ENCODE measurements at regions not wholly inside any gene's neighbourhood (a gene's known extent, or its start where the extent isn't known, plus 50 kb on each side); places are given as distances from the start of the nearest gene placed in this dataset.
"Not testable (repeated sequence)": the region's sequence is repeated elsewhere in the genome, so short reads cannot be mapped to it uniquely, and the experiment has no call there.

- Histone ChIP-seq H3K4me3 (ENCODE audit: low read depth in 1 of 3, low read length in 3 of 3) (no peak overlapping the region), H3K9me3 (ENCODE audit: control insufficient read depth in 4 of 4, low read length in 3 of 4) (no peaks in the 10 kb centered on the region), H3K4me1 (ENCODE audit: control insufficient read depth in 4 of 4, insufficient read depth in 4 of 4, low read length in 3 of 4) (no peaks in the 10 kb centered on the region), H3K36me3 (ENCODE audit: control insufficient read depth in 4 of 4, insufficient read depth in 3 of 4, low read depth in 1 of 4, low read length in 3 of 4) (no peaks in the 10 kb centered on the region), H3K27ac (ENCODE audit: low read depth in 1 of 2, low read length in 2 of 2) (no peak overlapping the region), H3K9ac (ENCODE audit: low read depth in 1 of 2, low read length in 2 of 2) (no peak overlapping the region), H3K27me3 (ENCODE audit: control insufficient read depth in 4 of 4, insufficient read depth in 4 of 4, low read length in 3 of 4) (no peaks in the 10 kb centered on the region)
- TF ChIP-seq HNF4A (conservative IDR thresholded peaks at IDR 0.05): no peak
- no peak for TF ChIP-seq SP1 (IDR thresholded peaks at IDR 0.05)
- TF ChIP-seq GABPA (IDR thresholded peaks at IDR 0.05 in 1 of 2, conservative IDR thresholded peaks at IDR 0.05 in 1 of 2): no peak
- WGBS: 73% methylated on average over 4 of the region's 4 CpGs
- DNase-seq (ENCODE audit: low spot score): no peak
Measured at GRCh38 chr18:14285053-14285452, 152.8 kb upstream of the ZNF519 start.

- 68% methylated on average over 1 of the region's 1 CpG for WGBS
Measured at GRCh38 chr18:14275391-14275790, 143.2 kb upstream of the ZNF519 start.

GRCh38 chr18:14265637-14266410 is 133.6 kb upstream of the ZNF519 start:
- H3K9ac ChIP-seq (ENCODE audit: low read depth in 1 of 2, low read length in 2 of 2); H3K4me3 ChIP-seq (ENCODE audit: low read depth in 1 of 3, low read length in 3 of 3); H3K27me3 ChIP-seq (ENCODE audit: control insufficient read depth in 4 of 4, insufficient read depth in 4 of 4, low read length in 3 of 4); DNase-seq (ENCODE audit: low spot score); H3K9me3 ChIP-seq (ENCODE audit: control insufficient read depth in 4 of 4, low read length in 3 of 4); H3K4me1 ChIP-seq (ENCODE audit: control insufficient read depth in 4 of 4, insufficient read depth in 4 of 4, low read length in 3 of 4); H3K27ac ChIP-seq (ENCODE audit: low read depth in 1 of 2, low read length in 2 of 2); H3K36me3 ChIP-seq (ENCODE audit: control insufficient read depth in 4 of 4, insufficient read depth in 3 of 4, low read depth in 1 of 4, low read length in 3 of 4): not testable (repeated sequence)
- WGBS: 58% methylated on average over 6 of the region's 6 CpGs

More at GRCh38 chr18:14275391-14275790, 143.2 kb upstream of the ZNF519 start:
- H3K4me1 ChIP-seq (ENCODE audit: control insufficient read depth in 4 of 4, insufficient read depth in 4 of 4, low read length in 3 of 4); H3K9ac ChIP-seq (ENCODE audit: low read depth in 1 of 2, low read length in 2 of 2); DNase-seq (ENCODE audit: low spot score); H3K27ac ChIP-seq (ENCODE audit: low read depth in 1 of 2, low read length in 2 of 2); H3K4me3 ChIP-seq (ENCODE audit: low read depth in 1 of 3, low read length in 3 of 3); H3K36me3 ChIP-seq (ENCODE audit: control insufficient read depth in 4 of 4, insufficient read depth in 3 of 4, low read depth in 1 of 4, low read length in 3 of 4); H3K27me3 ChIP-seq (ENCODE audit: control insufficient read depth in 4 of 4, insufficient read depth in 4 of 4, low read length in 3 of 4); H3K9me3 ChIP-seq (ENCODE audit: control insufficient read depth in 4 of 4, low read length in 3 of 4): not testable (repeated sequence)

GRCh38 chr18:14262786-14263185 is 130.6 kb upstream of the ZNF519 start:
- H3K27me3 ChIP-seq (ENCODE audit: control insufficient read depth in 4 of 4, insufficient read depth in 4 of 4, low read length in 3 of 4); H3K27ac ChIP-seq (ENCODE audit: low read depth in 1 of 2, low read length in 2 of 2); H3K36me3 ChIP-seq (ENCODE audit: control insufficient read depth in 4 of 4, insufficient read depth in 3 of 4, low read depth in 1 of 4, low read length in 3 of 4); H3K9me3 ChIP-seq (ENCODE audit: control insufficient read depth in 4 of 4, low read length in 3 of 4); H3K9ac ChIP-seq (ENCODE audit: low read depth in 1 of 2, low read length in 2 of 2); H3K4me3 ChIP-seq (ENCODE audit: low read depth in 1 of 3, low read length in 3 of 3); DNase-seq (ENCODE audit: low spot score); H3K4me1 ChIP-seq (ENCODE audit: control insufficient read depth in 4 of 4, insufficient read depth in 4 of 4, low read length in 3 of 4): not testable (repeated sequence)
- WGBS: 86% methylated on average over 3 of the region's 3 CpGs

GRCh38 chr18:14250084-14250677 is 117.9 kb upstream of the ZNF519 start:
- 86% methylated on average over 5 of the region's 5 CpGs for WGBS
- H3K9me3 ChIP-seq (ENCODE audit: control insufficient read depth in 4 of 4, low read length in 3 of 4); H3K9ac ChIP-seq (ENCODE audit: low read depth in 1 of 2, low read length in 2 of 2); H3K4me3 ChIP-seq (ENCODE audit: low read depth in 1 of 3, low read length in 3 of 3); DNase-seq (ENCODE audit: low spot score); H3K4me1 ChIP-seq (ENCODE audit: control insufficient read depth in 4 of 4, insufficient read depth in 4 of 4, low read length in 3 of 4); H3K36me3 ChIP-seq (ENCODE audit: control insufficient read depth in 4 of 4, insufficient read depth in 3 of 4, low read depth in 1 of 4, low read length in 3 of 4); H3K27me3 ChIP-seq (ENCODE audit: control insufficient read depth in 4 of 4, insufficient read depth in 4 of 4, low read length in 3 of 4); H3K27ac ChIP-seq (ENCODE audit: low read depth in 1 of 2, low read length in 2 of 2): not testable (repeated sequence)

- WGBS: 86% methylated on average over 1 of the region's 1 CpG
- H3K4me1 ChIP-seq (ENCODE audit: control insufficient read depth in 4 of 4, insufficient read depth in 4 of 4, low read length in 3 of 4); H3K9ac ChIP-seq (ENCODE audit: low read depth in 1 of 2, low read length in 2 of 2); H3K9me3 ChIP-seq (ENCODE audit: control insufficient read depth in 4 of 4, low read length in 3 of 4); H3K4me3 ChIP-seq (ENCODE audit: low read depth in 1 of 3, low read length in 3 of 3); H3K27me3 ChIP-seq (ENCODE audit: control insufficient read depth in 4 of 4, insufficient read depth in 4 of 4, low read length in 3 of 4); DNase-seq (ENCODE audit: low spot score); H3K36me3 ChIP-seq (ENCODE audit: control insufficient read depth in 4 of 4, insufficient read depth in 3 of 4, low read depth in 1 of 4, low read length in 3 of 4); H3K27ac ChIP-seq (ENCODE audit: low read depth in 1 of 2, low read length in 2 of 2): not testable (repeated sequence)
Measured at GRCh38 chr18:14239224-14239623, 107.0 kb upstream of the ZNF519 start.

- 78% methylated on average over 3 of the region's 3 CpGs for WGBS
- not testable (repeated sequence) for H3K4me3 ChIP-seq (ENCODE audit: low read depth in 1 of 3, low read length in 3 of 3); H3K27me3 ChIP-seq (ENCODE audit: control insufficient read depth in 4 of 4, insufficient read depth in 4 of 4, low read length in 3 of 4); H3K36me3 ChIP-seq (ENCODE audit: control insufficient read depth in 4 of 4, insufficient read depth in 3 of 4, low read depth in 1 of 4, low read length in 3 of 4); DNase-seq (ENCODE audit: low spot score); H3K9ac ChIP-seq (ENCODE audit: low read depth in 1 of 2, low read length in 2 of 2); H3K4me1 ChIP-seq (ENCODE audit: control insufficient read depth in 4 of 4, insufficient read depth in 4 of 4, low read length in 3 of 4); H3K27ac ChIP-seq (ENCODE audit: low read depth in 1 of 2, low read length in 2 of 2); H3K9me3 ChIP-seq (ENCODE audit: control insufficient read depth in 4 of 4, low read length in 3 of 4)
Measured at GRCh38 chr18:14236356-14237048, 104.3 kb upstream of the ZNF519 start.

- not testable (repeated sequence) for H3K27ac ChIP-seq (ENCODE audit: low read depth in 1 of 2, low read length in 2 of 2); H3K9me3 ChIP-seq (ENCODE audit: control insufficient read depth in 4 of 4, low read length in 3 of 4); H3K36me3 ChIP-seq (ENCODE audit: control insufficient read depth in 4 of 4, insufficient read depth in 3 of 4, low read depth in 1 of 4, low read length in 3 of 4); H3K4me3 ChIP-seq (ENCODE audit: low read depth in 1 of 3, low read length in 3 of 3); H3K9ac ChIP-seq (ENCODE audit: low read depth in 1 of 2, low read length in 2 of 2); H3K27me3 ChIP-seq (ENCODE audit: control insufficient read depth in 4 of 4, insufficient read depth in 4 of 4, low read length in 3 of 4); H3K4me1 ChIP-seq (ENCODE audit: control insufficient read depth in 4 of 4, insufficient read depth in 4 of 4, low read length in 3 of 4); DNase-seq (ENCODE audit: low spot score)
- WGBS: 33% methylated on average over 4 of the region's 4 CpGs
Measured at GRCh38 chr18:14225286-14225679, 93.0 kb upstream of the ZNF519 start.

Data from liver (tissue), 7 donors.